OCI-LY3 (cell line): ENCODE measurements at regions not wholly inside any gene's neighbourhood (a gene's known extent, or its start where the extent isn't known, plus 50 kb on each side); places are given as distances from the start of the nearest gene placed in this dataset.

Experiments used
- H2AFZ ChIP-seq: fragments of 200-600, 300-600 bp; shearing (Covaris generic); 2 replicates; pipeline ENCODE4 v1.6.0; 2014; ENCODE audit warnings: antibody characterized with exemption, low read depth, low read length
- H3K27ac ChIP-seq: fragments of 200-600, 300-600 bp; sonication (generic); 2 replicates; pipeline ENCODE4 v1.5.1; 2014; ENCODE audit warnings: mild to moderate bottlenecking, low read length, moderate library complexity, mixed read lengths
- H3K27me3 ChIP-seq: fragments of 200-600, 300-600 bp; sonication (generic); 2 replicates; pipeline ENCODE4 v1.6.1; 2014; ENCODE audit warnings: low read depth, low read length, mixed read lengths
- H3K36me3 ChIP-seq: fragments of 200-600, 300-600 bp; sonication (generic); replicated peaks from 2 replicates; pipeline ENCODE3; 2014; ENCODE audit warnings: low read depth, low read length, mixed read lengths
- H3K4me1 ChIP-seq: fragments of 300-600, 200-600 bp; sonication (generic); 2 replicates; pipeline ENCODE4 v1.6.1; 2014; ENCODE audit warnings: low read length, mixed read lengths
- H3K4me2 ChIP-seq: fragments of 200-600, 300-600 bp; sonication (generic); 2 replicates; pipeline ENCODE4 v1.6.1; 2014; ENCODE audit warnings: low read length, mixed read lengths
- H3K4me3 ChIP-seq: fragments of 300-600, 200-600 bp; sonication (generic); 2 replicates; pipeline ENCODE4 v1.5.1; 2014; ENCODE audit warnings: antibody characterized with exemption, mild to moderate bottlenecking, low read length, moderate library complexity
- H3K79me2 ChIP-seq: fragments of 300-600, 200-600 bp; shearing (Covaris generic); 2 replicates; pipeline ENCODE4 v1.6.1; 2014; ENCODE audit warnings: mild to moderate bottlenecking, low read length, mixed read lengths
- H3K9ac ChIP-seq: fragments of 300-600, 200-600 bp; shearing (Covaris generic); 2 replicates; pipeline ENCODE4 v1.6.0; 2014; ENCODE audit warnings: mild to moderate bottlenecking, low read length, moderate library complexity
- H3K9me3 ChIP-seq: fragments of 200-600, 300-600 bp; shearing (Covaris generic); 2 replicates; pipeline ENCODE4 v1.6.1; 2014; ENCODE audit warnings: low read length, mixed read lengths; ENCODE audit not compliant: insufficient read depth
- H4K20me1 ChIP-seq: fragments of 200-600, 300-600 bp; sonication (generic); 2 replicates; pipeline ENCODE4 v1.6.1; 2016; ENCODE audit warnings: low read length, mixed read lengths; ENCODE audit not compliant: insufficient read depth
- CTCF ChIP-seq: fragments of 200-600, 300-600 bp; sonication (generic); IDR thresholded peaks from 2 replicates; pipeline ENCODE4 v1.5.1; 2014; ENCODE audit warnings: antibody characterized with exemption, low read length, low read depth
- EZH2phosphoT487 ChIP-seq: fragments of 200-600 bp; shearing (Covaris generic); IDR thresholded peaks from 2 replicates; pipeline ENCODE4 v1.6.1; 2018; ENCODE audit warnings: antibody characterized with exemption, mixed run types, low read depth

- H3K36me3 ChIP-seq = no peaks in the 10 kb centered on the region
- no peak overlapping the region for H3K4me2 ChIP-seq
- no peak overlapping the region for H3K27ac ChIP-seq
- H3K9me3 ChIP-seq = no peaks in the 10 kb centered on the region
- H3K79me2 ChIP-seq = no peaks in the 10 kb centered on the region
- H3K9ac ChIP-seq = no peak overlapping the region
- H2AFZ ChIP-seq = no peak overlapping the region
- no peaks in the 10 kb centered on the region for H4K20me1 ChIP-seq
- peaks cover 26% of the 10 kb centered on the region for H3K27me3 ChIP-seq
- H3K4me1 ChIP-seq = no peaks in the 10 kb centered on the region
- no peak overlapping the region for H3K4me3 ChIP-seq
- TF ChIP-seq EZH2phosphoT487 (no peak), CTCF (no peak)
Observed at GRCh38 chr9:126234681-126235335, 91.8 kb upstream of the MVB12B start.

- peaks cover 21% of the 10 kb centered on the region; the same call in 1 of the 2 replicates for H3K27me3 ChIP-seq
- no peak overlapping the region for H3K9ac ChIP-seq
- H4K20me1 ChIP-seq = no peaks in the 10 kb centered on the region
- no peaks in the 10 kb centered on the region for H3K79me2 ChIP-seq
- no peak overlapping the region for H2AFZ ChIP-seq
- H3K4me1 ChIP-seq = no peaks in the 10 kb centered on the region
- TF ChIP-seq EZH2phosphoT487 (no peak), CTCF (no peak)
- H3K4me3 ChIP-seq = no peak overlapping the region
- no peaks in the 10 kb centered on the region for H3K9me3 ChIP-seq
- H3K4me2 ChIP-seq = no peak overlapping the region
- H3K27ac ChIP-seq = no peak overlapping the region
- H3K36me3 ChIP-seq = no peaks in the 10 kb centered on the region
Observed at GRCh38 chr9:126235336-126236243, 91.0 kb upstream of the MVB12B start.

DNA sequence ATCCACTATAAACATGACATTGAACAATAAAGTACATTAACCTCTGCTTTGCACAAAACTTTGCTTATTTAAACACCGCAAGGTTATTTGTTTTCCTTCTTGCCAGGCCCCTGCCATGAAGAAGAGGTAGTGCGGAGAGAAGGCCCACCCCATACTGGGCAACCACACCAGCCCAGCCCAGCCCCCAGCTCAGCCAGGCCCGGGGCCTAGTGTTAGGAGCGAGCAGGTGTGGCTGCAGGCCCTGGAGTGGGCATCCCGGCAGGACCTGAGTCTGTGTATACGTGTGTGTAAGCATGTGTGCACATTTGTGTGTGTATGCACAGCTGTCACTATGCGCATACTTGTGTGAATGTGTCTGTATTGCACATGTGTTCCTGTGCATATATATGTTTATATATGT, 90.4 kb upstream of the MVB12B start:
- no peaks in the 10 kb centered on the region for H3K36me3 ChIP-seq
- H3K4me2 ChIP-seq = no peak overlapping the region
- no peak overlapping the region for H2AFZ ChIP-seq
- no peaks in the 10 kb centered on the region for H3K79me2 ChIP-seq
- no peak overlapping the region for H3K9ac ChIP-seq
- no peak overlapping the region for H3K27ac ChIP-seq
- H3K27me3 ChIP-seq = peaks cover 15% of the 10 kb centered on the region; the same call in 1 of the 2 replicates
- no peaks in the 10 kb centered on the region for H4K20me1 ChIP-seq
- H3K4me1 ChIP-seq = peaks cover 5% of the 10 kb centered on the region; the same call in 1 of the 2 replicates
- H3K4me3 ChIP-seq = no peak overlapping the region
- H3K9me3 ChIP-seq = no peaks in the 10 kb centered on the region
- no peak for TF ChIP-seq CTCF
- no peak for TF ChIP-seq EZH2phosphoT487

DNA sequence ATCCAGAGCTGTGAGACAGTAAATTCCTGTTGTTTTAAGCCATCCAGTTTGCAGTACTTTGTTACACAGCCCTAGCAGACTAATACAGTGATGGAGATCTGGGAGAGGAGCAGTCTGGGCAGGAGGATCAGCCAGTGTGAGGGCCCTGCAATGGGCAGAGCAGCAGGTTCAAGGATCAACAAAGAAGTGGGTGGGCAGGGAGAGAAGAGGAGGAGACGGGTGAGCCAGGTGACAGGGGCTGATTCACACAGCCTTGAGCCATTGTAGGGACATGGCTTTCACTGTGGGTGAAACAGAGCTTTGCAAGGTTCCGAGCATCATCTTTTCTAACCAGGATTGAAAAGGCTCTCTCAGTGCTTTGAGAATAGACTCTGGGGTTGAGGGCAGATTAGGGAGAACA, 88.2 kb upstream of the MVB12B start:
- no peak overlapping the region for H3K9ac ChIP-seq
- H3K36me3 ChIP-seq = no peaks in the 10 kb centered on the region
- no peak overlapping the region for H3K27ac ChIP-seq
- no peak for TF ChIP-seq EZH2phosphoT487
- no peak overlapping the region for H3K4me3 ChIP-seq
- no peaks in the 10 kb centered on the region for H3K9me3 ChIP-seq
- no peaks in the 10 kb centered on the region for H4K20me1 ChIP-seq
- peaks cover 5% of the 10 kb centered on the region; the same call in 1 of the 2 replicates for H3K4me1 ChIP-seq
- H2AFZ ChIP-seq = no peak overlapping the region
- H3K4me2 ChIP-seq = no peak overlapping the region
- no peaks in the 10 kb centered on the region for H3K79me2 ChIP-seq
- peaks cover 9% of the 10 kb centered on the region; the same call in 1 of the 2 replicates for H3K27me3 ChIP-seq
